KG1 (cell line): ENCODE measurements at regions not wholly inside any gene's neighbourhood (a gene's known extent, or its start where the extent isn't known, plus 50 kb on each side); places are given as distances from the start of the nearest gene placed in this dataset.

Source experiments
- DNase-seq: peaks from one replicate; lab custom pipeline; 2025; lab: John Stamatoyannopoulos, UW

DNA sequence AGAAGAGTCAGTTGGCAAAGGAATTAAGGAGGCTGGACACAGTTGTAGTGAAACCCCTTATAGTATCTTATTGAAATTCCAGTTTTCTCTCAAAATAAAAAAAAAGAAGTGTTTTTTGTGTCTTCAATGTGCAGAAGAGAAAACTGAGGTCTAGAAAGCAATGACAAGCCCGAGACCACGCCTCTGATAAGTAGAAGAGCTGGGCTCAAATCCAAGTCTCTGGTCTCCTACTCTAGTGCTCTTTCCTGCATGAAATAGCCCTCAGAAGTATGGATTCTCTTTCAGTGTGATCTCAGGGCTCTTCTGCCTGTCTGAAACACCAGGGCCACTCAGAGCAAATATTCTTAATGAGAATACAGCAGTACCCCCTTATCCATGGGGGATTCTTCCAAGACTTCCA, 200.9 kb downstream of the KIF18A start:
- no peak for DNase-seq

DNA sequence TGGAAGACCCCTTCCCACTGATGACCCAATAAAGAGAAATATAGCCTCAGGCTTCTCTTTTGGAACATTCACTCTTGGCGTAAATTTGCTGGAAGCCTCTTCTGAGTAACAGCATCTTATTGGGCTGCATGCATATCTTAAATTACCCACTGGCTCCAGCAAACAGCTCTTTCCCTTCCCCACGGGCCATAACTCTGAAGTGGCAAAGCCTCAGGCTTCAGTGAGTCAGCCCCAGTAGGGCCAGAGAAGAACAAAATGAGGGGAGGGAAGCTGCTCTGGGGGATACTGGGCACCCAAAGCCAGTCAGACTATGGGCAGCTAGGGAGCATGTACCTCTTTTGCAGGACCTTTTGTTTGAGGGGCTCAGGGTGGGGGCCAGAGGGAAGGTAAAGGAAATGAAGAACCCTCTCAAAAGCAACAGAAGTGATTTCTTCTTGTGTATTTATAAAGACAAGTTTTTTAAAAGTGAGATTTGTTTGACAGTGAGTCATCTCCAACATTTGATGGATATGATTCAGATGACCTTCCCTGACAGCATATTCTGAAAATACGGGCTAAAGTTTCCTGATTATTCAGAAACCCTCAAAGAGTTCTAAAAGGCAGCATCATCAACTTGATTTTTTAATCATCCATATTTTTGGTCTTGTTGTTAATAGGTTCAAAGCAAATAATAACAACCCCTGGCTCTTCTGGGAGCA, 203.4 kb downstream of the KIF18A start:
- no peak for DNase-seq

DNA sequence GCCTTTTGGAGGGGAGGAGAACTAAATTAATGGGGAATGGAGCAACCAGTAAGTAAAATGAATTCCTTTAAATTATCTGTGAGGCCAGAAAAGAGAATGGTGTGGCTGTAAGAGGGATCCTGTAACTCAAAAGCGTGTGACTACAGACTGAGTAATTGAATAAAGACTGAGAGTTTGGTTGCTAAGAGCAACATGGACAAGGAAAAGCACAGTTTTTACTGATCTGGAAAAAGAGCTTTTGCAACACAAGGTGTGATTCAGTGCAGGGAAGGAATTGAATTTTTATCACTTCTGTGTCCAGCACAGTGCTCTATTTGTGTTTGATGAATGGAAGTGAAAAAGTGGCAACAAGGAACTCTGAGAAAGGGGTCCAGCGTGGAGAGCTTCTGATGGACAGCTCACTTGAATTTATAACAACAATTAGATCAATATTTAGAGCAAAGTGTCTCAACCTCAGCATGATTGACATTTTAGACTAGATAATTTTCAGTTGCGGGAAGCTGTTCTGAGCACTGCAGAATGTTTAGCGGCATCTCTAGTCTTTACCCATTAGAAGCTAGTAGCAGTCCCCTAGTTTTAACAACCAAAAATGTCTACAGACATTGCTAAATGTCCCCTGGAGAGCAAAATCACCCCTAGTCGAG, 202.8 kb upstream of the BDNF start:
- no peak for DNase-seq

DNA sequence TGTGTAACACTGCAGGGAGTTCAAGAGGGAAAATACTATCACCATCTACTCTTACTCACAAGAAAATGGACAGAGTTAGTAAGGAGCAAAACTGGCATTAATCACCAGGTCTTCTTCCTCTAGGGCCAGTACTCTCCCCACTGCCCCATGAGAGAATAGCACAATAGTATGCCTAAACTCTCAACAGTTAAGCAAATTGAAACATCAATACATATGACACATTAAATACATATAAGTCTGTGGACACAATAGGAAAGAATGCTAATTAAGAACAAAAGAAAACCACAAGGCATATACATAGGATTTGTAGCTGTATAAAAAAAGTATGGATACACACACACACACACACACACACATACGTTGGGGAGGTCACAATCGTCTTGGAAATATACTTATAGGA, 197.9 kb upstream of the BDNF start:
- no peak for DNase-seq

DNA sequence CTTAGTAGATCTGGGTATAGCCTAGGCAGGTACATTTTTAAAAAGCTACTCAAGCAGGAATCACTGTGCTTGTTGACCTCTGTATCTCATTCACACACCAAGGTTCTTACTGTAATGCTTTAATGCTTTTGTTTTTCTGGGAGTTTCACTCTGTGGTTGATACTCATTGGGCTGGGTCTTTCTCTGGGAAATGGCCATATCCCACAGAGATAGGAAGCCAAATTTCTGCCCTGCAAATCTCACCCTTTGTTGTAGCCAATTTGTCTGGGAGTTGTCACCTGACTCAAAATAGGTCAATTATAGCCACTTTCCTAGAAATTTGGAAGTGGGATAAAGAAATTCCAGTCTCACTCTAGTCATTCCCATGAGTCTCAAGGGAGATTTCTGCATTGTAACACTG, 195.8 kb upstream of the BDNF start:
- no peak for DNase-seq

DNA sequence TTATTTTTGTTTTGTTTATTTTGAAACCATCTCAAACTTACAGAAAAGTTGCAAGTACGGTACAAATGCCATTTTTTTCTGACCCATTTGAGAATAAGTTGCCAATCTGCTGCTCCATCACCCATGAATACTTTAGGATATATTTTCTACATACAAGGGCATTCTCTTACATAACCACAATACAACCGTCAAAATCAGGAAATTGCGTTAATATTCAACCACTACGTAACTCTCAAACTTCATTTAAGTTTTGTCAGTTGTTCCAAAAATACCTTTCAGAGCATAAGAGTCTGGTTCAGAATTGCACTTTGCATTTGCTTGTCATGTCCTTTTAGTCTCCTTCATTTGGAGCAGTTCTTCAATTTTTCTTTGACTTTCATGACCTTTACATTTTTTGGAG, 194.3 kb upstream of the BDNF start:
- no peak for DNase-seq

DNA sequence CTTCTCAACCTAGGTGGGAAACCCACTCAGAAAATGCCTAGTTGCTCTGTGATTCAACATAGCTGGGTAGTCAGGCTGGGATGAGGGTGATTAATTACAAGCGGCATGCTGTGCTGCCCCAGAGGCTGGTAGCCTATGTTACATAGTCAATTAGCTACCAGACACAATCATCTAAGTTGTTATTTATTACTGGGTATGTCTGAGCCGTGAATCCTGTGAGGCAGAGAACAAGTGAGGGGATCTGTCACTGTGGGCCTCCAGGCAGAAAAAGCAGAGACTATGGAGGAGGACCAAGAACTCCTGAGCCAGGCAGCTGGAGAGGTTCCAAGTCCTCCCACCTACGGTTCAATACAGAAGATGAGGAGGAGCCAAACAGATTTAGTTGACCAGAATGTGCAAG, 186.6 kb upstream of the BDNF start:
- no peak for DNase-seq

DNA sequence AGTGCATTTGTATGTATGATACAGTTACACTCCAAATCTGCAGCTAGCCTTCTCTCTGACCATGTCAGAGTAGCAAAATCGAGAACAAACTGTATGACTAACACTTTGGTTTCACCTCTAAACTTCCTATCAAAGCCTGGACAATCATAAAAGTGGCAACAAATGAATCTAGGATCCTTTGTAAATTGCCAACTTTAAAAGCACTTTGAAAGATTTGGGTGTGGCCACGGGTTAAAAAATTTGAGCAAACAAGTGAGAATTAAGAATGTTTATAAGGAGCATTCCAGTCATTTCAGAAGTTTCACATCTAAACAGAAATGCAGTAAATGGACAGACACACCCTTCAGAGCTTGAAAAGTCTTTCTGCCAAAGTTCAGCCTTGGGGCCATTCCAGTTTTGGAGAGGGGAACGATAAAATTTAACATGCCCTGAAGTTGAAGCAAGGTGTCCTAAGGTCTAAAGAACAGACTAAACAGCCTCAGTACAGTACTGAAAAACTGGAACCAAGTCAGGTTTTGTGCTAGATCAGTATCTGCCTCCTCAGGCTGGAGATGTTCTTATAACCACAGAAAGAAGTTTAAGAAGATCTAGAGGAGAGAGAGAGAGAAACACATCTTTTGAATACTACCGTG, 181.9 kb upstream of the BDNF start:
- DNase-seq, result no peak

DNA sequence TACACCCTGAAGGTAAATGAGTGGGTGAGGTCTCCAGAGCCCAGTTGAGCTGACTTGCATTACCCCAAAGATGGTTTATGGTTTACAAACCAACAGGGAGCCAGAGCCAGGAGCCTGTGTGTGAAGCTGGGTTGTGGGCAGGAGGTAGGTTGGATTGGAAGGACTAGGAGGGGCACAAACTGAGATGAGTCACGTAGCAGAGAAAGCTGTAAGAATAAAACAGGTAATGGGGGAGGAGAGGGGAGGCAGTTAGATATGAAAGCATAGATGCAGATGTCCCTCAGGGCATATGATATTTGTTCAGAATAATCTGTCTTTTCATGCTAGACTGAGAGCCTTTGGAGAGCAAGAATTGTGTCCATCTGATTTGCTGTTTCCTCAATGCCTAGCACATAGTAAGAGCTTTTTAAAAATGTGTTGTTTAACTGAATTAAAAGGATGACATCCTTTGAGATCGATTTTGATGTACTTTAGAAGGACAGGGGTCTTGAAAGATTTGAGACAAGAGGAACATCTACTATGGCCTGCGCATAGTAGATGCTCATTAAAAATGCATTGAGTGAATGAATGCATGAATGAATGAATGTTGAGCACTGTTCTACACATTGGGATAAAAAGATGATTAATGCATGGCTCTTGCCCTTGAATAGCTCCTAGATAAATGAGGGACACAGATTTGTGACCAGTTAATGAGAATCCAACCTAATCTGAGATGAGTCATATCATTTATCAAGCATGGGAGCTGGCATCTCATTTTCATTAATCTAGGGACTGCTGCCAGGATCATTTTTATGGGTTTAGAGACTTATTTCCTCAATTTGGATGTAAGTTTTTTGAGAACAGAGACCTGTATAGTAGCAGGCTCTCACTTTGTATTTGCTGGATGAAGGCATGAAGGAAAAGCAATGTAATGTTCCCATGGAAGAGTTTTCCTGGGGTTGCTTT, 175.8 kb upstream of the BDNF start:
- no peak for DNase-seq

DNA sequence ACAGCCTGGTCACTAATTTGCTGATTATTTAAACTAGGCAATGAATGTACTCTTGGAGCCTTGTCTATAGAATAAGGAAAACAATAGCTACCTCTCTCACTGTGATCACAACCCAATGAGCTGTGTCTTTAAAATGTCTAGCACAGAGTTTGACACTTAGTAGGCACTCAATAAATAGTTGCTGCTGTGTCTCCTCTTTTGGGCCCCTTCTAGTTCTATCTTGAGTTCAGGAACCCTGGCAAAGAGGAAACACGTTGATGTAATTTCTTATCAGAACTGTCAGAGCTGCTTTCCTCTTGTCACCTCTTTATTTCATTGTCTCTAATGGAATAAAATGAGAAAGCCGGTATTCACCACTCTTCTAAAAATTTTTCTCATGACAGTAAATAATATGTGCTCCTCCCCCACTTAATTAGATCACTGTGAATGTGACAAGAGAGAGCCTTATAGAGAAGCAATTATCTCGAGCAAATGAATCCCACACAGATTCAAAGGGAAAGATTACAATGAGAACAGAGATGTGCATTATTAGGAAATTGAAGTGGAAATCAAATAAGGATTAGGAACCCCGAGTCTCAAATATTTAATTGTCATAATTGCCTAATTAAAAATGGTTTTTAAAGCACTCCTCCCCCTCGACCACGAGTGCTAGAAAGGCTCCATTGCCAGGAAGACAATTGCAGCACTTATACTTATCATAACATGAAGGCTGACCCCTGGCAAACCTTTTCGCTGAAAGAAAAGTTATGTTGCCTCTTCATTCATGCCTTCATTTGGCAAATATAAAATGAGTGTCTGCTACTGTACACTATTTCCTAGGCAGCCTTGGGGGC, 175.0 kb upstream of the BDNF start:
- no peak for DNase-seq

DNA sequence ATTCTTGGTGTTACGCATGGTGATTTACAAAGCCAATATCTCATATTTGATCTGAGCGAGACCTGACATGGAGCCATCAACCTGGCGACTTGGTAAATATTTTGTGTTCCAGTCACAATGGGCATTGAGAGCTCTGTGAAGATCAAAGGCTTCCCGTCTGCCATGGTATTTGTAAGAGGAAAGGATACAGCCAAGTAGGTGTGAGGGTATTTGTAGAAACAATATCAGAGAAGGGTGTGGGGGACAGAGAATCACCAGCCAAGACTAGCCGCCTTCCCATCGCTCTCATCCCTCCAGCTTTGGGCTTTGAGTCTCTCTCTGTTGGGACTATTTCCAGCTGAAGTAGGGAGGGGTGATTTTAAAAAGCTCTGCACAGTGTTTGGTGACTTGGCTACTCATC, 173.4 kb upstream of the BDNF start:
- no peak for DNase-seq

DNA sequence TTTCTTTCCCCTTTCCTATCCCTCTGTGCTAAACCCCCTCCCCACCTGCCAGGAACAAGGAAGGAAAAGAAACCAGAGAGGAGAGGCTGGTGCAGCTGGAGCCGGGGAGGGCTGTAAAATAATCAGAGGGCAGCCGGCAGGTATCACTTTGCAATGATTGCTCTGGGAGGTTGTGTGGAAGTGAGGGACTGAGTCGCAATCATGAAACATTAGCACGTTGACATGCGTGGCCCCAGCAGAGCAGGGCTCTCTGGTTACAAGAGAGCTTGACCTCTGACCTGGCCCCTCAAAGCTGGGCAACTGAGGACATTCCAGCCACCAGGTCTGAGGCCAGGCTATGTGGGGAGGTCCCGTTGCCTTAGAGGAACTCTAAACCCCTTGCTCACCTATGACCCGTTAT, 170.8 kb upstream of the BDNF start:
- no peak for DNase-seq

DNA sequence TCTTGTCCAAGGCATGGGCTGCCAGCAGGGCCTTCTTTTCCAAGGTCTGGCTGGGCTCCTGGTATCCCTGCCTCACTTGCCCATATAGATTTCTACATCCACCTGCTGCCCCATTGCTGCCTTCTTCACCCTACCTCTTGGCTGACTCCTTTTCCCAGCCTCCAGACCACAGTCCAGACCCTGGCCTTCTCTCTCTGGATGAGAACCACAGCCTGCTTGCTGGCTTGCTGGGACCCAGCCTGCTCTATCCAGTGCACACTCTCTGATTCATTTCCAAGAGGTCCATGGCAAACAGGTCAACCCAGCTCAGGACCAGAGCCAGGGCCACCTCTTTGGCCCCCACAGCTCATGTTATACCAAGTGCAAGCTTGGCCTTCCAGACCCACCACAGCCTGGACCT, 169.4 kb upstream of the BDNF start:
- DNase-seq, result no peak

DNA sequence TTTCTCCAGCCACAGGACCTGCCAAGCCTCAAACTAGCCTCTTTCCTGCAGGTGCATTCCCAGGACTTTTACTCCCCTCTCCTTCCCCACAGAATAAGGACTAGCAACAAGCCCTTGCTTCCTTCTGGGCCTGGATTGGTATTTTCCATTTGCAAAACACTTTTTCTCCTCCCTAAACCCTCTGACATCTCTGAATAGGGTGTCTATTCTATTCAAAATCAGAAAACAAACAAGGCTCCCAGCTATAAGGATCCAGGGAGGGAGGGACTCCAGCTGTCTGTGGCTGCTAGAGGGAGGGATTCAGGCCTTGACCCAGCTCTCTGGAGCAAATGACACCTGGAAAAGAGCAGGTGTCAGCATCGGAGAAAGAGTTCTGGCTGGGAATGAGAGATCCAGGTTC, 168.5 kb upstream of the BDNF start:
- no peak for DNase-seq

DNA sequence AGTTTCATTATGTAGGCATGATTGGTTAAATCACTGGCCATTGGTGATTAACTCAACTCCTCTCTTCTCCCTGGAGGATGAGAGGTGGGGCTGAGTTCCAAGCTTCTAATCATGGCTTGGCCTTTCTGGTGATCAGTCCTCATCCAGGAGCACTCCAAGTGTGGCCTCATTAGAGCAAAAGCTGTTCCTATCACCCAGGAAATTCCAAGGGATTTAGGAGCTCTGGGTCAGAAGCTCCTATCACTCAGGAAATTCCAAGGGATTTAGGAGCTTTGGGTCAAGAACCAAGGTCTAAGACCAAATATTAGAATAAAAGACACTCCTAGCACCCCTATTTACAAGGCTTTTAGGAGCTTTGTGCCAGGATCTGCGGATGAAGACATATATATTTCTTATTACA, 168.0 kb upstream of the BDNF start:
- DNase-seq, result no peak

DNA sequence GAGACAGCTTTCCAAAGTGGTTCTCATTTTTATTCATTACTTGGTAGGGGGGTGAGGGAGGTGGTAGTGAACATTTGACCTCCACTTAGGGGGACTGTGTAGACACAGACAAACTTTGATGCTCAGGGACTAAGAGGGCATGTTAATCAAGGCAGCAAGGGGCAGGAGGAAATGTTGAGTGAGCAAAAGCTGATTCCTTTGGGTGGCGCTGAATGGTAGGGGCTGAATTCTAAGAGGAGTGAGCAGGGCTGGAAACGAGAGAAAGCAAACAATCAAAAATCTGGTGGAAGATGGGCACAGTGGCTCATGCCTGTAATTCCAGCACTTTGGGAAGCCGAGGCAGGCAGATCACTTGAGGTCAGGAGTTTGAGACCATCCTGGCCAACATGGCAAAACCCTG, 164.8 kb upstream of the BDNF start:
- no peak for DNase-seq

DNA sequence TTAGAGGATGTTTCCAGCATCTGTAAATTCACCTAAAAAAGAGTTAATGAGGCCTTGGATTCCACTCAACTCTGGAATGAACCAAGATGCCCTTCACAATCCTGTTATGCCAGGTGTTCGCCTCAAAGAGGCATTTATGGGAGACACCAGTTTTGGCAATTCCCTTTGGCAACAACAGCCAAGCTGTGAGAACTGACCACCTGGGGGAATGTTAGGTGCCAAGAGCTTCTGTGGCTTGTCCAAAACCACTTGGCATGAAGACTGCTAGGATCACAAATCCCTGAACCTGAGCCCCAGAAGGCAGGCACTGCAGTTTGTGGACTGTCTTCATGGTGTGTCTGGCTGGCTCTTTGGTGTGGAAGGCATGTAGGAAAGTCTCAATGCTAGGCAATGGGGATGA, 164.4 kb upstream of the BDNF start:
- DNase-seq, result no peak

DNA sequence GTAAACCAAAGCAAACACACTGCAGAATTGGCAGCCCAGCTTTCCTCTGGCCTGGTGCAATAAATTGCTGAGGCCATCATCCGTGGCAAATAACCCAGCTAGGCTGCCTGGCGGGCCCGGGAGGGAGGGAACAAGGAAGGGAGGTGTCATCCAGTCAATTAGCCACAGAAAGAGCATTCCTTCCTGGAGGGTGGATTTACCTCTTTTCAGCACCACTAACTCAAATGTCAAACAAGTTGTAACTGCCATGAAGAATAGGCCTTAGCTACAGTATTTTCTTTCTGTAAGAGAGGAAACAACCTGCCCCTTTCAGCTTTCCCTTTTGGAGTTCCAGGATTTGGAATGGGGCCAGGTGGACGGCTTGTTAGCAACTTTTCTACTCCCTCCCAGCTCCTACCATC, 163.8 kb upstream of the BDNF start:
- no peak for DNase-seq

DNA sequence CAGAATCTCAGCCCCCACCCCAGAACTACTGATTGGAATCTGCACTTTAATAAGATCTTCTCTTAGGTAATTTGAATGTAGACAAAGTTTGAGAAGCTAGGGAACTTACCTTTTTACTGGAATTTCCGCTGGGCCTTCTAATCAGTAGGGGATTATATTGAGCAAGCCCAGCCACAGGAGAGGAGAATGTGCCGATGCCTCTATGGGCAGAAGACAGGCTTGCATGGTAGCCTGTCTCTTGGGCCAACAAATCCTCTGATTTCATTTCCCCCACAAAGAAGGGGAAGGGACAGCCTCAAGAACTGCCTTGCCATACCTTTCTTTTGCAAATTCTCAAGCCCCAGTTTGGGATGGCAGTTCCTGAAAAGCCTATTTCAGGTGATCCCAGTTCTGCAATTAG, 163.4 kb upstream of the BDNF start:
- no peak for DNase-seq

DNA sequence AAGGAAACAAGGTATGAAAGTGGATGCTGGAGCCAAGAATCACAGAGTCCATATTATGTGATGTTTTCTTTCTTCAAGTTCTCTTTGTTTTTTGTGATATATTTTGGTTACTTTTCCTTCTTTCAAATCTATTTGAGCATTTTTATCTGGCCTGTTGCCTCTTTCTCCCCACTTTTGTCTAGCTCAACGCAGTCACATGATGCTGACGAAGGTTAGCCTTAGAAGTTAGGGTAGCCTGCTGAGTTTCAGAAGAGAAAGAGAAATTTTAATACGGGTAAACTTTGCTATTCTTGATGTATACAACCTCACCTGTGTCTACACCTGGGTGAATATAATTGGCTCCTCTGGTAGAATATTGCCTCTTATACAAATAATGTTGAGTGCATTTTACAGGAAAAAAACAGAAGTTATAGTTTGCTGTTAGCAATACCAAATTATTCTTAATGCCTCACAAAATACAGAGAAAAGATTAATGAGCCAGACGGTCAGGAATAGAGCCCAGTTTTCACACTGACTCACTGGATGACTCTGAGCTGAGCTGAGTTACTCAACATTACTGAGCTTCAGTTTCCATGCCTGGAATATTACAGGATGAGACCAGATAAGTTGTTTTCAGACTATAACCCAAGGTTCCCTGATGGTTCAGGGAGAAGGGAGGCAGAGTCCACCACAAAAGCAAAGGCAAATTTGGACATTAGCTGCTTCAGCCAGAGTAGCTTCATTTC, 161.6 kb upstream of the BDNF start:
- DNase-seq, result no peak

DNA sequence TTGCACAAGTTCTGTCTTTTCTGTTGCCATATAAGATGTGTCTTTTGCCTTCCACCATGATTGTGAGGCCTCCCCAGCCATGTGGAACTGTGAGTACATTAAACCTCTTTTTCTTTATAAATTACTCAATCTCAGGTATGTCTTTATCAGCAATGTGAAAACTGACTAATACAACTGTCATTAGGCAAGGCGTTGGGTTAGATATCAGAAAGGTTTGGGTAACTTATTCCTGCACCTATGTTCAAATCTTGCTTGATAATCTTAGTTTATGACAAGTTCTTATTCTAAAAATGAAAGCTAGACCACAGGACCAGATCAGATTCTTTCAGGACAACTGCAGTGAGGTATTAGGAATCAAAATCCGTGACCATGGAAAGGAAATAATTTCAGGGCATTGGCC, 160.6 kb upstream of the BDNF start:
- no peak for DNase-seq
